ENCODE measurements at regions not wholly inside any gene's neighbourhood (a gene's known extent, or its start where the extent isn't known, plus 50 kb on each side); places are given as distances from the start of the nearest gene placed in this dataset.

GRCh38 chr5:154609251-154609650 lies 131.2 kb upstream of the HAND1 start:
- DNase-seq (ENCODE audit: low read depth, low spot score): no peak
- H3K4me3 ChIP-seq (ENCODE audit: low read depth, low read length): no peak overlapping the region
- no peak for TF ChIP-seq CTCF (IDR thresholded peaks at IDR 0.05; ENCODE audit: insufficient read depth, low read length, missing control alignments)
- CTCF ChIA-PET: interaction anchor here (0.8 to 10.0 kb wide), 9 partner anchors 9 to 634 kb away, joined by 3 to 228 read pairs (median 4); no protein-coding TSS in a partner anchor
- POLR2A ChIA-PET: no interaction called here

- no peak overlapping the region for H3K4me3 ChIP-seq (ENCODE audit: low read depth, low read length)
- no peak for TF ChIP-seq CTCF (IDR thresholded peaks at IDR 0.05; ENCODE audit: insufficient read depth, low read length, missing control alignments)
- DNase-seq (ENCODE audit: low read depth, low spot score): no peak
- POLR2A ChIA-PET: no interaction called here
- CTCF ChIA-PET: interaction anchor here (0.8 to 10.0 kb wide), 6 partner anchors 88 to 633 kb away, joined by 3 to 228 read pairs (median 4); no protein-coding TSS in a partner anchor
Measured at GRCh38 chr5:154608531-154609011, 130.5 kb upstream of the HAND1 start.

GRCh38 chr5:154607746-154608145 lies 129.7 kb upstream of the HAND1 start:
- DNase-seq (ENCODE audit: low read depth, low spot score): no peak
- ChIA-PET POLR2A (no interaction called here), CTCF (interaction anchor here (1.0 to 10.0 kb wide), 5 partner anchors 32 to 633 kb away, joined by 3 to 228 read pairs (median 4); no protein-coding TSS in a partner anchor)
- H3K4me3 ChIP-seq (ENCODE audit: low read depth, low read length): no peak overlapping the region
- no peak for TF ChIP-seq CTCF (IDR thresholded peaks at IDR 0.05; ENCODE audit: insufficient read depth, low read length, missing control alignments)

- CTCF ChIA-PET: interaction anchor here (0.9 to 10.0 kb wide), 3 partner anchors 140 to 631 kb away, joined by 3 to 228 read pairs (median 4); no protein-coding TSS in a partner anchor
- no peak for TF ChIP-seq CTCF (IDR thresholded peaks at IDR 0.05; ENCODE audit: insufficient read depth, low read length, missing control alignments)
- POLR2A ChIA-PET: no interaction called here
- no peak overlapping the region for H3K4me3 ChIP-seq (ENCODE audit: low read depth, low read length)
- no peak for DNase-seq (ENCODE audit: low read depth, low spot score)
Measured at GRCh38 chr5:154606246-154606645, 128.2 kb upstream of the HAND1 start.

- no peak overlapping the region for H3K4me3 ChIP-seq (ENCODE audit: low read depth, low read length)
- CTCF ChIA-PET: interaction anchor here (1.1 to 1.4 kb wide), 2 partner anchors 532 to 639 kb away, joined by 4 to 6 read pairs; no protein-coding TSS in a partner anchor
- no peak for DNase-seq (ENCODE audit: low read depth, low spot score)
- POLR2A ChIA-PET: no interaction called here
- TF ChIP-seq CTCF (IDR thresholded peaks at IDR 0.05; ENCODE audit: insufficient read depth, low read length, missing control alignments): no peak
Measured at GRCh38 chr5:154603953-154604679, 126.1 kb upstream of the HAND1 start.

- POLR2A ChIA-PET: no interaction called here
- DNase-seq (ENCODE audit: low read depth, low spot score): no peak
- no peak for TF ChIP-seq CTCF (IDR thresholded peaks at IDR 0.05; ENCODE audit: insufficient read depth, low read length, missing control alignments)
- no peak overlapping the region for H3K4me3 ChIP-seq (ENCODE audit: low read depth, low read length)
- CTCF ChIA-PET: interaction anchor here (1.1 to 1.4 kb wide), 2 partner anchors 531 to 638 kb away, joined by 4 to 6 read pairs; no protein-coding TSS in a partner anchor
Measured at GRCh38 chr5:154603485-154603884, 125.5 kb upstream of the HAND1 start.
